ENCODE measurements at regions not wholly inside any gene's neighbourhood (a gene's known extent, or its start where the extent isn't known, plus 50 kb on each side); places are given as distances from the start of the nearest gene placed in this dataset.
A peak's percentile ranks its signal among the peaks of the same experiment; 100 is the strongest.
"Not testable (repeated sequence)": the region's sequence is repeated elsewhere in the genome, so short reads cannot be mapped to it uniquely, and the experiment has no call there.

GRCh38 chr3:106083207-106083606, 214.4 kb upstream of the CBLB start:
- no peak for DNase-seq

- DNase-seq: no peak
Measured at GRCh38 chr3:106083854-106084253, 215.0 kb upstream of the CBLB start.

GRCh38 chr3:106086038-106086437, 217.2 kb upstream of the CBLB start:
- DNase-seq: no peak

- DNase-seq: peak; percentile 15
Measured at GRCh38 chr3:106086636-106087035, 217.8 kb upstream of the CBLB start.

- no peak for DNase-seq
Measured at GRCh38 chr3:106088304-106088703, 219.5 kb upstream of the CBLB start.

GRCh38 chr3:106088899-106089298, 220.1 kb upstream of the CBLB start:
- no peak for DNase-seq

GRCh38 chr3:106089806-106090205, 221.0 kb upstream of the CBLB start:
- DNase-seq: no peak

GRCh38 chr3:106092792-106093191, 224.0 kb upstream of the CBLB start:
- DNase-seq: no peak

GRCh38 chr3:106093616-106094015, 224.8 kb upstream of the CBLB start:
- no peak for DNase-seq

- DNase-seq: peak; percentile 64
Measured at GRCh38 chr3:106097817-106098435, 229.1 kb upstream of the CBLB start.

GRCh38 chr3:106103383-106103782, 234.6 kb upstream of the CBLB start:
- DNase-seq: peak; percentile 77

- DNase-seq: no peak
Measured at GRCh38 chr3:106104078-106104477, 235.3 kb upstream of the CBLB start.

GRCh38 chr3:106108925-106109324, 240.1 kb upstream of the CBLB start:
- DNase-seq: no peak

- not testable (repeated sequence) for DNase-seq
Measured at GRCh38 chr3:106112561-106112960, 243.7 kb upstream of the CBLB start.

- DNase-seq: no peak
Measured at GRCh38 chr3:106113747-106114146, 244.9 kb upstream of the CBLB start.

GRCh38 chr3:106114220-106114619, 245.4 kb upstream of the CBLB start:
- no peak for DNase-seq

- no peak for DNase-seq
Measured at GRCh38 chr3:106114848-106115247, 246.0 kb upstream of the CBLB start.

GRCh38 chr3:106115557-106115956, 246.7 kb upstream of the CBLB start:
- DNase-seq: no peak

GRCh38 chr3:106116733-106117489, 248.1 kb upstream of the CBLB start:
- no peak for DNase-seq

- no peak for DNase-seq
Measured at GRCh38 chr3:106117490-106117858, 248.7 kb upstream of the CBLB start.

GRCh38 chr3:106119614-106120082, 250.8 kb upstream of the CBLB start:
- DNase-seq: peak; percentile 23

GRCh38 chr3:106120356-106120755, 251.5 kb upstream of the CBLB start:
- no peak for DNase-seq

- DNase-seq: no peak
Measured at GRCh38 chr3:106121491-106122289, 252.9 kb upstream of the CBLB start.

GRCh38 chr3:106124818-106125217, 256.0 kb upstream of the CBLB start:
- DNase-seq: no peak

Measured in MV-4-11 (cell line).